ENCODE measurements at regions not wholly inside any gene's neighbourhood (a gene's known extent, or its start where the extent isn't known, plus 50 kb on each side); places are given as distances from the start of the nearest gene placed in this dataset.

DNA sequence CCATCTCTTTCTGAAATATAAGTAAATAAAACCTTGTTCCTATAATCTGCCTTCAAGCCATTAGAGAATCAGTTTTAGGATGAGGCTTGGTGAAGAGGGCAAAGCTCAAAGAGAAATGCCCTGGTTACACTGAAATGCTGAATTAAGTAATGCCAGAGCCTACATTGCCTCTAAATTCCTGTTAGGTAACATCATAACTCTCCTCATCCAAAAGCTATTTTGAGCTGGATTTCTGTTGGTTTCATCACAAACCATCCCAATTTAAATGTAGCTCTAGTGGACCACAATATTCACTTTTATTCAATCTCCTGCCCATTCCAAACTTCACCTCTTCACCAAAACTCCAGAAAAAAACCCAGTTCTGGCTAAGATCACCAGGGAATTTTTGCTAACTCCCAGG is 1319.7 kb upstream of the TENM3 start:
- no peak for DNase-seq

DNA sequence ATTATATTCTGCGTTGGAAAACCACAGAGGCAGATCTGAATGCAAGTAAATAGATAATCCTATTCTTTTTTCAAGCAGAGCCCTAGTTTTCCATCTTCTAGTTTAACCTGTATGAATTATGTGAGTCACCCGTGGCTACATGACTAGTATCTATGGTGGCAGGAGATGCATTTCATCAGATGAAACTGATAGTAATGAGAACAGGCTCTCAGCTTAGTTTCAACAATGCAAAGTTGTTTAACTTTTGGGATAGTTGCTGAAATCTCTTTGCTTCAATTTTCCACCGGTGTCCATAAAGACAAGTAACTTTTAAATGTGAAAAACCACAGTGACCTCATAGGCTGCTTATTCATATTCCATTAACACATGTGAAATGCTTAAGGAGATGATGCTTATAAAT is 1317.4 kb upstream of the TENM3 start:
- DNase-seq, result no peak

DNA sequence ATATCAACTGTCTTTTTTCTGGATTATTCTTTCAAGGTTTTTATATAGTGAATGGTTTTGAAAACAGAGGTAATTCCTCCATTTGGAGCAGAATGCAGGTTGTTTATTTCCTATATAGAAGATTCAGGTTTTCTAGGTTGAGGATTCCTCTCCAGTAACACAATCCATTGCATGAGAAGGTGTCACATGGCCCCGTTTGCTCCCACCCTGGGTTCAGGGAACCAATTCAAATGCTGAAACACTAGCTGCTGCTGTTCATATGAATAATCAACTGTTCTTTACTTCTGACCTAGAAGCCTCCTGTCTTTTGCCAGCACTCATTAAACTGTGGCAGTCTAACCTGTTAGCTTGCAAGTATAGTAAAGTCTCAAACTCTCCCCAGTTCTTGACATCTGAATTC is 1316.9 kb upstream of the TENM3 start:
- no peak for DNase-seq

DNA sequence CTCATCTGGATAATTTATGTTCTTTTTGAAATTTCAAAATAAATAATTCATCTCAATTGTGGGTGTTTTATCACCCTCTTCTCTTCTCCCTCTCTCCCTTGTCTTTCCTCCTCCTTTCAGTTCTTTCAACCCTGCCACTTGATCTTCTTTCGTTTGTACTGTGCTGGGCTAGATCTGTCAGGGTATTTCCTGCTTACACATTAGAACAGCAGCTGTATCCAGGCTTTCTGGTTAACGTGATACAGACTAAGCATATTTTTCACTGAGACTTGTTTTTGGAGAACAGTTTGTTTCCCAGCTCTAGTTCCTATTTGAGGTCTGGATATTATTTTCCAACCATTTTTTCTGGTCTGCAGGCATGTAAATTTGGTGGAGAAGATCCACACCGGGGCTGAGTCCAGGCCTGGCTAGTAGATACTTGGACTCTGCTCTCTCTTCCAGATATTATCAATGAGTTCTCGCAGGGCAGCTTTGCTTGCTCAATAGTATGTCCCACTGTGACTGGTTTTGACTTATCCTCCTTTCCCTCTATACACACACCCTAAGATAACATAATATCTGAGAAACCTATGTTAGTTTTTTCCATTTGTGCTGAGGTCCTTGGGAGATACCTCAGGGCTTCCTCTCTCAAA is 1310.7 kb upstream of the TENM3 start:
- DNase-seq, result no peak

DNA sequence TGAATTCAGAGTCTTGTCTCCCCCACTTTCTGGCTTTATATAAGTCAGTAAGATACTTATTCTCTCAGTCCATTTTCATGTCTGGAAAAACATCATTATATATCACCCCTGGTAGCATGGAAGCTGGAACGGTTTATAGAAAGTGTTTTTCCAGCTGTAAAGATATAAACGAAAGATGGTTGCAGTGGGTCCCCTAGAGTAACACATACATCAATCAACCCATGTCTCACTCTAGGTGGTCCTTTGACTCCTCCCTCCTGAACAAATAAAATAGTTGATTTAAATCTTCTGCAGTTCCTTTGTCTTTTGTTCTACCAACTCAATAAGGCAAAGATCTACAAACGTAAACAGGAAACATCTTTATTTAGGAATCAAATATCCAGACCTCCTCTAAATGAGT is 1306.1 kb upstream of the TENM3 start:
- no peak for DNase-seq

DNA sequence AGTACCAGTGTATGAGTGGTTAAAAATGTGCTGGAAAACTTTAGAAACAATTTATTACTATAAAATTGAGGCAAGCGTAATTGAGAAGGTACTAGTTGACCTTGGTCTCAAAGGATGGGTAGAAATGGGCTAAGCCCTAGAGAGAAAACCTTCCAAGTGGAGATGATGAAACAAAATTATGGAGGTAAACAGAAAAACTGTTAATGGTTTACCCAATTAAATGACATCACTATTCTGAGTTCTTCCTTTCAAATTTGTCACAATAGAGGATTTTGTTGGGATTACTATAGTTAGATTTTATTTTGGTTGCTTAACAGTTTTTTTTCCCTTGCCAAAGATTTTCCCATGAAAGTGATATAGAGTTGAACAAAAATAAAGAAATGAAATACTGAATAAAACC is 1302.5 kb upstream of the TENM3 start:
- DNase-seq, result no peak

- no peak for DNase-seq
Measured at GRCh38 chr4:180942367-180942916, 1300.8 kb upstream of the TENM3 start.

DNA sequence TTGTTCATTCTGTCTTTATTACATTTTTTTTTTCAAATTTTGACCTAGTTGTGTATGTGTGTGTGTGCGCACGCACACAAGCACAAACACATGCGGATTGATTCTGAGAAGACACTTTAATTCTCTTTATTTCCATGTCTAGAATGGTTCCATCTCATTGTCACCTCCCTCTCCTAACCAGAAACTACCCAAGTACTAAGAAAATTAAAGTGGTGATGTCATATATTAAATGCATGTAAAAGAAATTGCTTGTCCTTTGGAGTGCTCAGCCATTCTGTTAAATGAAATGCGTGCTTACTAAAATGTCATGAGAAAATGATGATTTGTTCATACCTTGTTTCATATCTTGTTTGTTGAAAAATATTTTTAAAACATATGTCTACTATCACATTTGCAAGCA is 1297.0 kb upstream of the TENM3 start:
- no peak for DNase-seq

DNA sequence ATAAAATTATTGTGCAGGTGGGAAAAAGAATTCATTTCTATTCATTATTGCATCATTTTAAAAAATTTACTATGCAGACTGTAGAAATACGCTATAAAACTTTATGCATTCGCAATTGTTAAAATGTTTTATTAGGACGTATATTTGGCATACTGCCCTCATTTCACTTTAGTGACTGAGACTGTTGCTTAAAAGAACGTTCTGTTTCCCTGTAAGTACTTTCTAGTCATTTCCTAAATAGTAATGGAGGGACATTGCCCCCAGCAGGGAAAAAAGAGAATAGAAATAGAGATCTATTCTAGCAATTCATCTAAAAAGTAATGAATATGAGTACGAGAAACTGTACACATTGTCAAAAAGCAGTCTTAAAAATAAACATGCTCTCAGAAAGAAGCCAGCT is 1295.8 kb upstream of the TENM3 start:
- DNase-seq, result no peak

DNA sequence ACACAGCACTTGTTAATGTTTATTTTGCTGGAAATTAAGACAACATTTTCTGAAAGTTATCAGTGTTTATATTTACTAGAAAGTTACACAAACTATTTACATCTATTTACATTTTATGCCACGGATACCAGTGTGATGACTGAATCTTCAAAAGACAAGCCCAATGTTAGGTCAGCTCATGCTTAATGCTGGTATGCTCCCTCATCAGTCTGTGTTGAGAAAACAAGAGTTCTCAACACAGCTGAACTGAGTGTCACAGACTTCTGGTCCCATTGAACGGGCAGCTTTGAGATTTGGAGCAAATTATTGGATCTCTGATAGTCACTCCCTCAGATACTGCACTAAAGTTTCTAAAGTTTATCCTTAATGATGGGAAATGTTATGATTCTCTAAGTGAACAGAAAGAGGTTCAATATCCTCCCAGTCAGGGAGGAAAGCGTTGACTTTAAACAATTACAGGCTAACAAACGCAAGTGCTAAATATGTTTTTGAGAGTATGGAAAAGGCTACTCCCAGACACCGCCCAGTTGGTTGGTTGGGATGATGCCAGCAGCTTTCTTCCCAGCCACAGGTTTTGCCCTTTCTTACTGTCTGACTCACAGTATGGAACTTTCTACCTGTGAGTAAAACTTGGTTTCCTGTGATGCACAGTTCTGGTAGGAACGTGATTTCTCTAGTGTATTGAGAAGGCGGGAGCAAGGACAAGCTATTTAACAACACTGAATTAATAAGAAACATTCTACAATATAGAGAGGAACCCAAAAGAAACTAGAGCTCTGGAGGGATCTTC is 1293.6 kb upstream of the TENM3 start:
- no peak for DNase-seq

DNA sequence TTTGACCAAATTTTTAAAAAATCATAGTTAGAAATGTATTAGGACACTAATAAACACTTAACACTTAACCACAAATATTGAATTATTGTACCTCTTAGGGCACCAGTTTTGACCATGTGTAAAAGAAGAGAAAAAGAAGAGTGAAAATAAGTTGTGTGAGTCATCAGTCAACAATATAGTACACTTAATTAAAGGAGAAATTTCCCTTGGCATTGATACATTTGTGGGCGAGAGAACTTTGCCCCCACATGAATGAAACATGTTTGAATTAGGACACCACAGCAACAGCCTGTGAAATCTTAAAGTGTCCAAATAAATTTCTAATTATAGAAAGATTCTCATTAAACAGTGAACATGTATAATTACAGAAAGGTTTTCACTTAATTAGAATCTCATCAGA is 1292.8 kb upstream of the TENM3 start:
- no peak for DNase-seq

DNA sequence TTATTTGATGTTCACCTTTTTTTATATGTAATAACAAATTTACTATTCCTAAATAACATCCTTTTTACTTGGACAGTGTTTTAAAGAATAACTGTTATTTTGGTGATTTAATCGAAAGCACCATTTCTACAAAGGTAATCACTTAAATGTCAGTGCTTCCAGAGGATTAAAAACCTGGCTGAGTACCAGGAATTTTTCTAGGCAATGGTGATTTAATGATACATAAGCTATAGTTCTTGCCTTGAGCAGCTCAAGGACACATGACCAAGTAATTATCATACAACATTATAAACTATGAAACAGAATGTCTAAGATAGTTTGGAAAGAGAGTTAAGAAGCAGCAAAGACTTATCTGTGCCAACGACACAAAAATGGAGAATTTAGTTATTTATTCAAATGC is 1291.9 kb upstream of the TENM3 start:
- no peak for DNase-seq

GRCh38 chr4:180953572-180953971 is 1289.6 kb upstream of the TENM3 start:
- no peak for DNase-seq

DNA sequence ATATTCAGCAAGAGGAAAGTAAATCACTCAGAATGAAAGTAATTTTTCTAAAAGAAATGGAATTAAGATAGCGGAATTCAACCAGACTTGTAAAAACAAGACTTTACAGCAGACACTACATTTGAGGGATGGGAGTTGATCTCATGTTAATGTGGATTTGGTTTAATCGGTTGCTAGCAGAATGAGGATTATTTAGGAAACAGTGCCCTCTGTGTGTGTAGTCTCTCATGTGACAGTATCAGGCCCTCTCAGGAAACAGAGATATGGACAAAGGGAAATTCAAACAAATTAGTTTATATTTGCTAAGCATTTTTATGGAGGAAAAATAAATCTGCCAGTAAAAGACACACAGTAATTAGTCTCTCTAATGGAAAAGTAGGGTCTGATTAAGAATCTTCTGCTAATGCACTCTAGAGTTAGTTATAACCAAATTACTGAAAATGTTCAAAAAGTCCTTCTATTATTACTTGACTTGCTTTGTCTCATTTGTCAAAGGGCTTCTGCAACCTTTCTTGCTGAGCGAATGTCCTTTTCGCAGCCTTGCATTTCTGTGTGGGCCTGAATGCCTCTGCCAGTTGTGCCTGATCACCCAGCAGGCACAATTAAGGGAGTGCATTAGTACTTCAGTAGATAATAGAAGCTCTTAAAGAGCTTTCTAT is 1282.3 kb upstream of the TENM3 start:
- no peak for DNase-seq

GRCh38 chr4:180962268-180962667 is 1280.9 kb upstream of the TENM3 start:
- DNase-seq, result no peak

- no peak for DNase-seq
Measured at GRCh38 chr4:180966312-180966711, 1276.9 kb upstream of the TENM3 start.

DNA sequence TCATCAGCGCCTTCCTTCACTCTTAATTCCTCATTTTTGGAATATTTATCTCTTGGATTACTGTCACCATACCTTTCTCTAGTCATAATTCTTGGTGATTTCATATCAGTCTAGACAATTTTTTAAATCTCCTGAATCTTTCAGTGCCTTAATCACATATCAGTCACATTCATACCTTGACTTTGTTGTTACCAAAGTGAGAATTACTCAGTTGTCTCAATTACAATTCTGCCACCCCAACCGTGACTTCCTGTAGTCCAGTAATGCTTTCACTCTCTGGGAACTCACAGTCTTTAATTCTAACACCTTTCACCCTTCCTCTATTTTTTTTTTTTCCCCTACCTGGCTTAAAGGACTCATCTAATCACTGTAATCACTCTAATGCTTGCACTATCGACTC is 1275.3 kb upstream of the TENM3 start:
- no peak for DNase-seq

GRCh38 chr4:180973894-180974293 is 1269.3 kb upstream of the TENM3 start:
- no peak for DNase-seq

- no peak for DNase-seq
Measured at GRCh38 chr4:180990931-180991330, 1252.3 kb upstream of the TENM3 start.

GRCh38 chr4:180993244-180993836 is 1249.9 kb upstream of the TENM3 start:
- no peak for DNase-seq

DNA sequence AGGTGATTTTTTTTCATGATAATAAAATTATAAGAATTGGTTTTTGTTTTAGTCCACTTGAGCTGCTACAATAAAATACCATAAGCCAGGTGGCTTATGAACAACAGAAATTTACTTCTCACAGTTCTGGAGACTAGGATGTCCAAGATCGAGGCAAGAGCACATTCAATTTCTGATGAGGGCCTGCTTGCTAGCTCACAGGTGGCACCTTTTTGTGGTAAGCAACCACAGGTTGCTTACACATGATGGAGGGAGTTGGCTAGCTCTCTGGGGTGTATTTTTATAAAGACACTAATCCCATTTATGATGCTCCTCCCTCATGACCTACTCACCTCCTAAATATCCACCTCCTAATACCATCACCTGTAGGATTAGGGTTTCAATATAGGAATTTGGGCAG is 1248.5 kb upstream of the TENM3 start:
- DNase-seq, result no peak

DNA sequence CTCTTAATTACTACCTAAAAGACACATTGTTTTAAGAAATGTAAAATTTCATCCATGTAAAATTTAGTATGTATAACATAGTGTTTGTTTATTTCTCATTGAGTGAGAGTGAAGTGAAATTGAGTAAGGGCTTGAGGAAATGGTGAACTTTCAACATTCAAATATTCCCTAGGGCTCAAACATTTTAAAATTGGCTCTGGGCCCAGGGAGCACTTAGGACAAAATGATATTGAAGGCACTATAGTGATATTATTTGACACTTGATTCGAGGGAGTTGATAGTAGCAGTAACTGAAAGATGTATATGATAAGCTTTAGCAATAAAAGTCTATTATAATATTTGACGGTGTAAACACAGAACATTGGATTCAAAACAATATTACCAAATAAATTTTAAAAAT is 1244.0 kb upstream of the TENM3 start:
- no peak for DNase-seq

DNA sequence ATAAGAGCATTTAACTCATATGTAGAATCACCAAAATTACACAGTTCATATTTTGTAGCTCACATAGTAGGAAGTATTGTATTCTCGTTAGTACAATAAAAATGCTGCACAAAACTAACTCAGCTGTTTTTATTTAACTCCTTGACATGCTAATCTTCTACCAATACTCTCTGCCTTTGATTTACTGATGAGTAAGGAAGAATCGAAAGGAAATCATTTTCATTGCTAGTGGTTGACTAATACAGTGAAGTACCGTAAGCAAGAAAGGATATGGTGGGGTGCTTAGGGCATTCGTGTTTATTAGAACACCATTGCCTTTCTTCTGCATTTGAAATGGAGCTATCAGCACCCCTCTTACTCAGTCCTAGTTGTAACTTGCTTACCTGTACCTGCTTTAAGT is 1239.1 kb upstream of the TENM3 start:
- DNase-seq, result no peak

All from stimulated activated CD8-positive, alpha-beta memory T cell treated with anti-CD3 and anti-CD28 coated beads, Interleukin-4, amount 100 ng/mL, for 48 hours (primary cell).